ENCODE measurements at regions not wholly inside any gene's neighbourhood (a gene's known extent, or its start where the extent isn't known, plus 50 kb on each side); places are given as distances from the start of the nearest gene placed in this dataset.

- CTCF ChIA-PET (ENCODE audit: partially characterized antibody) = no interaction called here
- intact Hi-C loops (cut with micrococcal nuclease) = no loop called here
- no peaks in the 10 kb centered on the region for H3K4me1 ChIP-seq (ENCODE audit: insufficient read depth, low read length)
- Mint-ChIP-seq H3K27ac (no peak overlapping the region), H3K9me3 (peaks cover 0 to 8% (median 0%) of the 10 kb centered on the region in 8 donors), H3K4me1 (peaks cover 0 to 5% (median 3%) of the 10 kb centered on the region in 4 donors), H3K36me3 (no peaks in the 10 kb centered on the region), H3K4me3 (no peak overlapping the region), H3K27me3 (no peaks in the 10 kb centered on the region)
- H3K4me3 ChIP-seq (ENCODE audit: low read length in 2 of 2) = no peak overlapping the region
- no peak overlapping the region for H3K27ac ChIP-seq (ENCODE audit: low read depth, low read length)
- no peaks in the 10 kb centered on the region for H3K27me3 ChIP-seq (ENCODE audit: insufficient read depth, low read length)
- no peak for DNase-seq
- H3K36me3 ChIP-seq (ENCODE audit: insufficient read depth, low read length) = no peaks in the 10 kb centered on the region
- H3K9me3 ChIP-seq (ENCODE audit: control insufficient read depth in 1 of 2, low read length in 2 of 2) = no peaks in the 10 kb centered on the region
- POLR2A ChIA-PET (ENCODE audit: partially characterized antibody) = no interaction called here
Measured at GRCh38 chr3:30333903-30334302, 272.5 kb upstream of the TGFBR2 start.

- CTCF ChIA-PET (ENCODE audit: partially characterized antibody) = no interaction called here
- DNase-seq = no peak
- peaks cover 0 to 2% (median under 1%) of the 10 kb centered on the region in 4 donors for H3K4me1 Mint-ChIP-seq
- intact Hi-C loops (cut with micrococcal nuclease) = no loop called here
- no peak overlapping the region for H3K27ac Mint-ChIP-seq
- Histone ChIP-seq H3K9me3 (ENCODE audit: control insufficient read depth in 1 of 2, low read length in 2 of 2) (no peaks in the 10 kb centered on the region), H3K36me3 (ENCODE audit: insufficient read depth, low read length) (no peaks in the 10 kb centered on the region), H3K4me3 (ENCODE audit: low read length in 2 of 2) (no peak overlapping the region), H3K4me1 (ENCODE audit: insufficient read depth, low read length) (no peaks in the 10 kb centered on the region), H3K27ac (ENCODE audit: low read depth, low read length) (no peak overlapping the region), H3K27me3 (ENCODE audit: insufficient read depth, low read length) (no peaks in the 10 kb centered on the region)
- H3K9me3 Mint-ChIP-seq = peaks cover 0 to 8% (median 0%) of the 10 kb centered on the region in 8 donors
- H3K36me3 Mint-ChIP-seq = no peaks in the 10 kb centered on the region
- POLR2A ChIA-PET (ENCODE audit: partially characterized antibody) = interaction anchor here (1.2 kb wide), 1 partner anchor 13 kb away, joined by 3 read pairs; no protein-coding TSS in a partner anchor
- no peaks in the 10 kb centered on the region for H3K27me3 Mint-ChIP-seq
- H3K4me3 Mint-ChIP-seq = no peak overlapping the region
Measured at GRCh38 chr3:30340500-30340899, 265.9 kb upstream of the TGFBR2 start.

- Mint-ChIP-seq H3K9me3 (peaks cover 0 to 8% (median 0%) of the 10 kb centered on the region in 8 donors), H3K27me3 (no peaks in the 10 kb centered on the region), H3K4me1 (peaks cover 0 to 8% (median 2%) of the 10 kb centered on the region in 4 donors), H3K36me3 (no peaks in the 10 kb centered on the region), H3K4me3 (no peak overlapping the region), H3K27ac (no peak overlapping the region)
- Histone ChIP-seq H3K9me3 (ENCODE audit: control insufficient read depth in 1 of 2, low read length in 2 of 2) (no peaks in the 10 kb centered on the region), H3K36me3 (ENCODE audit: insufficient read depth, low read length) (no peaks in the 10 kb centered on the region), H3K27ac (ENCODE audit: low read depth, low read length) (no peak overlapping the region), H3K4me1 (ENCODE audit: insufficient read depth, low read length) (no peaks in the 10 kb centered on the region), H3K4me3 (ENCODE audit: low read length in 2 of 2) (no peak overlapping the region), H3K27me3 (ENCODE audit: insufficient read depth, low read length) (no peaks in the 10 kb centered on the region)
- intact Hi-C loops (cut with micrococcal nuclease) = no loop called here
- no peak for DNase-seq
- CTCF ChIA-PET (ENCODE audit: partially characterized antibody) = no interaction called here
- POLR2A ChIA-PET (ENCODE audit: partially characterized antibody) = interaction anchor here (1.2 kb wide), 1 partner anchor 12 kb away, joined by 3 read pairs; no protein-coding TSS in a partner anchor
Measured at GRCh38 chr3:30341079-30341478, 265.3 kb upstream of the TGFBR2 start.

GRCh38 chr3:30341851-30342250 is 264.6 kb upstream of the TGFBR2 start:
- no peaks in the 10 kb centered on the region for H3K9me3 ChIP-seq (ENCODE audit: control insufficient read depth in 1 of 2, low read length in 2 of 2)
- no peak overlapping the region for H3K4me3 ChIP-seq (ENCODE audit: low read length in 2 of 2)
- peaks cover 0 to 8% (median 0%) of the 10 kb centered on the region in 8 donors for H3K9me3 Mint-ChIP-seq
- H3K27me3 Mint-ChIP-seq = no peaks in the 10 kb centered on the region
- no peak overlapping the region for H3K4me3 Mint-ChIP-seq
- ChIA-PET CTCF (ENCODE audit: partially characterized antibody) (no interaction called here), POLR2A (ENCODE audit: partially characterized antibody) (no interaction called here)
- no peak overlapping the region for H3K27ac Mint-ChIP-seq
- no peaks in the 10 kb centered on the region for H3K27me3 ChIP-seq (ENCODE audit: insufficient read depth, low read length)
- intact Hi-C loops (cut with micrococcal nuclease) = no loop called here
- H3K36me3 Mint-ChIP-seq = no peaks in the 10 kb centered on the region
- H3K27ac ChIP-seq (ENCODE audit: low read depth, low read length) = no peak overlapping the region
- H3K4me1 ChIP-seq (ENCODE audit: insufficient read depth, low read length) = peaks cover 1% of the 10 kb centered on the region
- no peaks in the 10 kb centered on the region for H3K36me3 ChIP-seq (ENCODE audit: insufficient read depth, low read length)
- H3K4me1 Mint-ChIP-seq = peaks cover under 1 to 10% (median 2%) of the 10 kb centered on the region in 4 donors
- no peak for DNase-seq

- intact Hi-C loops (cut with micrococcal nuclease) = no loop called here
- H3K9me3 ChIP-seq (ENCODE audit: control insufficient read depth in 1 of 2, low read length in 2 of 2) = no peaks in the 10 kb centered on the region
- Mint-ChIP-seq H3K4me3 (no peak overlapping the region), H3K9me3 (peaks cover 0 to 5% (median 0%) of the 10 kb centered on the region in 8 donors), H3K4me1 (peaks cover 4 to 16% (median 7%) of the 10 kb centered on the region in 4 donors), H3K27ac (peak overlapping the region in 1 of 7 donors; percentile 3), H3K27me3 (no peaks in the 10 kb centered on the region), H3K36me3 (no peaks in the 10 kb centered on the region)
- H3K27me3 ChIP-seq (ENCODE audit: insufficient read depth, low read length) = no peaks in the 10 kb centered on the region
- ChIA-PET CTCF (ENCODE audit: partially characterized antibody) (no interaction called here), POLR2A (ENCODE audit: partially characterized antibody) (no interaction called here)
- no peak overlapping the region for H3K4me3 ChIP-seq (ENCODE audit: low read length in 2 of 2)
- DNase-seq = no peak
- H3K36me3 ChIP-seq (ENCODE audit: insufficient read depth, low read length) = no peaks in the 10 kb centered on the region
- no peak overlapping the region for H3K27ac ChIP-seq (ENCODE audit: low read depth, low read length)
- peaks cover 8% of the 10 kb centered on the region for H3K4me1 ChIP-seq (ENCODE audit: insufficient read depth, low read length)
Measured at GRCh38 chr3:30342318-30343060, 263.9 kb upstream of the TGFBR2 start.

GRCh38 chr3:30343067-30343831 is 263.2 kb upstream of the TGFBR2 start:
- intact Hi-C loops (cut with micrococcal nuclease) = no loop called here
- no peak overlapping the region for H3K27ac Mint-ChIP-seq
- H3K9me3 Mint-ChIP-seq = no peaks in the 10 kb centered on the region
- Histone ChIP-seq H3K36me3 (ENCODE audit: insufficient read depth, low read length) (no peaks in the 10 kb centered on the region), H3K27ac (ENCODE audit: low read depth, low read length) (no peak overlapping the region), H3K27me3 (ENCODE audit: insufficient read depth, low read length) (no peaks in the 10 kb centered on the region), H3K9me3 (ENCODE audit: control insufficient read depth in 1 of 2, low read length in 2 of 2) (no peaks in the 10 kb centered on the region), H3K4me3 (ENCODE audit: low read length in 2 of 2) (no peak overlapping the region), H3K4me1 (ENCODE audit: insufficient read depth, low read length) (peaks cover 15% of the 10 kb centered on the region)
- POLR2A ChIA-PET (ENCODE audit: partially characterized antibody) = no interaction called here
- peaks cover 11 to 24% (median 14%) of the 10 kb centered on the region in 4 donors for H3K4me1 Mint-ChIP-seq
- H3K36me3 Mint-ChIP-seq = no peaks in the 10 kb centered on the region
- no peak overlapping the region for H3K4me3 Mint-ChIP-seq
- CTCF ChIA-PET (ENCODE audit: partially characterized antibody) = no interaction called here
- no peak for DNase-seq
- no peaks in the 10 kb centered on the region for H3K27me3 Mint-ChIP-seq

- Histone ChIP-seq H3K27ac (ENCODE audit: low read depth, low read length) (no peak overlapping the region), H3K4me1 (ENCODE audit: insufficient read depth, low read length) (peaks cover 21% of the 10 kb centered on the region), H3K27me3 (ENCODE audit: insufficient read depth, low read length) (no peaks in the 10 kb centered on the region), H3K9me3 (ENCODE audit: control insufficient read depth in 1 of 2, low read length in 2 of 2) (no peaks in the 10 kb centered on the region), H3K4me3 (ENCODE audit: low read length in 2 of 2) (no peak overlapping the region), H3K36me3 (ENCODE audit: insufficient read depth, low read length) (no peaks in the 10 kb centered on the region)
- Mint-ChIP-seq H3K27ac (no peak overlapping the region), H3K27me3 (no peaks in the 10 kb centered on the region), H3K36me3 (no peaks in the 10 kb centered on the region), H3K9me3 (no peaks in the 10 kb centered on the region), H3K4me1 (peaks cover 15 to 29% (median 19%) of the 10 kb centered on the region in 4 donors), H3K4me3 (no peak overlapping the region)
- intact Hi-C loops (cut with micrococcal nuclease) = no loop called here
- ChIA-PET POLR2A (ENCODE audit: partially characterized antibody) (interaction anchor here (0.9 kb wide), 1 partner anchor 12 kb away, joined by 3 read pairs; no protein-coding TSS in a partner anchor), CTCF (ENCODE audit: partially characterized antibody) (no interaction called here)
- DNase-seq = no peak
Measured at GRCh38 chr3:30343861-30344260, 262.5 kb upstream of the TGFBR2 start.
